ENCODE measurements at regions not wholly inside any gene's neighbourhood (a gene's known extent, or its start where the extent isn't known, plus 50 kb on each side); places are given as distances from the start of the nearest gene placed in this dataset.

DNA sequence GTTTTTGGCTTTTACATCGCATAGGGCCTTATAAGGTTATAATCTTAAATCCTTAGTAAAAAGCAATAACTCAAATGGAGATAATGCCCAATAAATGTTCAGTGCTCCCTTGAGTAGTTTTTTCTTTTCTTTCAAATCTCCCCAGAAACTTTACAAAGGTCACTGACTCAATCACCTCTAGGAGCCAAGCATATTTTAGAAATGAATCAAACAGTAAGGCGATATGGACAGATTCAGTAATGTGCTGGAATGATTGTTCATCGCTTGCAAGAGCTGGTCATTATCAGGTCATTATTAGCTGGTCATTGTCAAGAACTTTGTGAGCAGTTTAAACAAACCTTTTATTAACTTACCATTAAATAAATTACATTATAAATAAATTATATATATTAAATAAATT lies 130.4 kb upstream of the SLIT3 start:
- ATAC-seq (ENCODE audit: insufficient number of reproducible peaks, low FRiP score, low read depth), result no peak
- no peak overlapping the region for H3K4me3 ChIP-seq
- no peak overlapping the region for H3K27ac ChIP-seq
- TF ChIP-seq, protein P1, sequence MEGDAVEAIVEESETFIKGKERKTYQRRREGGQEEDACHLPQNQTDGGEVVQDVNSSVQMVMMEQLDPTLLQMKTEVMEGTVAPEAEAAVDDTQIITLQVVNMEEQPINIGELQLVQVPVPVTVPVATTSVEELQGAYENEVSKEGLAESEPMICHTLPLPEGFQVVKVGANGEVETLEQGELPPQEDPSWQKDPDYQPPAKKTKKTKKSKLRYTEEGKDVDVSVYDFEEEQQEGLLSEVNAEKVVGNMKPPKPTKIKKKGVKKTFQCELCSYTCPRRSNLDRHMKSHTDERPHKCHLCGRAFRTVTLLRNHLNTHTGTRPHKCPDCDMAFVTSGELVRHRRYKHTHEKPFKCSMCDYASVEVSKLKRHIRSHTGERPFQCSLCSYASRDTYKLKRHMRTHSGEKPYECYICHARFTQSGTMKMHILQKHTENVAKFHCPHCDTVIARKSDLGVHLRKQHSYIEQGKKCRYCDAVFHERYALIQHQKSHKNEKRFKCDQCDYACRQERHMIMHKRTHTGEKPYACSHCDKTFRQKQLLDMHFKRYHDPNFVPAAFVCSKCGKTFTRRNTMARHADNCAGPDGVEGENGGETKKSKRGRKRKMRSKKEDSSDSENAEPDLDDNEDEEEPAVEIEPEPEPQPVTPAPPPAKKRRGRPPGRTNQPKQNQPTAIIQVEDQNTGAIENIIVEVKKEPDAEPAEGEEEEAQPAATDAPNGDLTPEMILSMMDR (IDR thresholded peaks at IDR 0.05), result no peak
- no peaks in the 10 kb centered on the region for H3K9me3 ChIP-seq
- no peaks in the 10 kb centered on the region for H3K36me3 ChIP-seq
- DNase-seq (ENCODE audit: low spot score), result no peak
- H3K4me1 ChIP-seq (ENCODE audit: control insufficient read depth in 1 of 2, low read depth in 2 of 2), result peaks cover 0 to 4% of the 10 kb centered on the region in 2 donors
- no peaks in the 10 kb centered on the region for H3K27me3 ChIP-seq (replicated peaks; ENCODE audit: insufficient read depth)

DNA sequence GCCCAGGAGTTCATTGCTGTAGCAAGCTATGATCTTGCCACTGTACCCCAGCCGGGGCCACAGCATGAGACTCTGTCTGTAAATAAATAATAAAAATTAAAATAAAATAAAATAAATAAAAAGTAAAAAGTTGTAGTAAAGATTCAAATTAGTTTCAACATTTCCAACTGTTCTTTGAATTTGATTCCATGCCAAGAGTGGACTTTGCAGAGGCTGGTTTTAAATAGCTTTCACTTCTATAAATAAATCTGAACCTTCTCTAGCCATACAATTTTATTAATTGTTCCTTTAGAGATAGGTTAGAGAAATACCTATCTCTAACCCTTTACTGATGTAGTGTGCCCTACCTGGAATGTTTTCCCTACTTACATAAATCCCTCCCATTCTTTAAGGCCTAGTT lies 129.7 kb upstream of the SLIT3 start:
- Histone ChIP-seq H3K4me3 (no peak overlapping the region), H3K36me3 (no peaks in the 10 kb centered on the region), H3K27ac (no peak overlapping the region), H3K4me1 (ENCODE audit: control insufficient read depth in 1 of 2, low read depth in 2 of 2) (peaks cover 0 to 4% of the 10 kb centered on the region in 2 donors), H3K27me3 (replicated peaks; ENCODE audit: insufficient read depth) (no peaks in the 10 kb centered on the region), H3K9me3 (no peaks in the 10 kb centered on the region)
- no peak for DNase-seq (ENCODE audit: low spot score)
- no peak for ATAC-seq (ENCODE audit: insufficient number of reproducible peaks, low FRiP score, low read depth)
- TF ChIP-seq, protein P1 (IDR thresholded peaks at IDR 0.05), result no peak

DNA sequence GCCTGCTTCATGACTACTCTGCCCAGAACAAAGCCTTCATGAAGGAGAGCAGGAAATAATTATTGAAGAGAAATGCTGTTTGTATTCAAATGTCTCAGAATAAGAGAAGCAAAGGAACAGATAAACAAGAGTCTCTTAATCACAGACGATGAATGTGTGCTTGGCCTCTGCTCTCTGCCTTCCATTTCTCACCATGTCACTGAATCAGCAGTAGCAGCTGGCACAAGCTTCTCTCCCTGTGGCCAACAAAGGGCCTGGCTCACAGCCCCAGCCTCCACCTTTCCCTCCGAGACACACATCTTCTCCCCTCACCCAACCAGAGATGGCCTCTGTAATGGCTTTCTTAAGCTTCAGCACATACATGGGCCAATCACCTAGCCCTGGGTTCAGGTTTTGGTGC lies 128.1 kb upstream of the SLIT3 start:
- H3K9me3 ChIP-seq, result no peaks in the 10 kb centered on the region
- no peaks in the 10 kb centered on the region for H3K27me3 ChIP-seq (replicated peaks; ENCODE audit: insufficient read depth)
- H3K36me3 ChIP-seq, result no peaks in the 10 kb centered on the region
- H3K4me3 ChIP-seq, result no peak overlapping the region
- no peak overlapping the region for H3K27ac ChIP-seq
- ATAC-seq (ENCODE audit: insufficient number of reproducible peaks, low FRiP score, low read depth), result no peak
- TF ChIP-seq, protein P1 (IDR thresholded peaks at IDR 0.05), result no peak
- peaks cover 0 to 4% of the 10 kb centered on the region in 2 donors for H3K4me1 ChIP-seq (ENCODE audit: control insufficient read depth in 1 of 2, low read depth in 2 of 2)
- DNase-seq (ENCODE audit: low spot score), result no peak

DNA sequence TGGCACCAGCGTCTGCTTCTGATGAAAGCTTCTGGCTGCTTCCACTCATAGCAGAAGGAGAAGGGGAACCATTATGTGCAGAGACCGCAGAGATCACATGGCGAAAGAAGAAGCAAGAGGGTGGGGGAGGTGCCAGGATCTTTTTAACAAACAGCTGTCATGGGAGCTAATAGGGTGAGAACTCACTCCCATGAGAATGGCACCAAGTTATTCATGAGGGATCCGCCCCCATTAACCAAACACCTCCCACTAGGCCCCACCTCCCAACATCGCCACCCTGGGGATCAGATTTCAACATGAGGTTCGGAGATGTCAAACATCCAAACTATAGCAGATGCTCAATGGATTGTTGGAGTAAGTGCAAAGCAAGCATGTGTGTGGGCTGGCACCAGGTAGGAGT lies 125.8 kb upstream of the SLIT3 start:
- TF ChIP-seq, protein P1 (IDR thresholded peaks at IDR 0.05), result no peak
- ATAC-seq (ENCODE audit: insufficient number of reproducible peaks, low FRiP score, low read depth) (no peak), DNase-seq (ENCODE audit: low spot score) (no peak)
- Histone ChIP-seq H3K27me3 (replicated peaks; ENCODE audit: insufficient read depth) (no peaks in the 10 kb centered on the region), H3K27ac (no peak overlapping the region), H3K4me3 (no peak overlapping the region), H3K9me3 (no peaks in the 10 kb centered on the region), H3K4me1 (ENCODE audit: control insufficient read depth in 1 of 2, low read depth in 2 of 2) (peaks cover 0 to 4% of the 10 kb centered on the region in 2 donors), H3K36me3 (no peaks in the 10 kb centered on the region)

DNA sequence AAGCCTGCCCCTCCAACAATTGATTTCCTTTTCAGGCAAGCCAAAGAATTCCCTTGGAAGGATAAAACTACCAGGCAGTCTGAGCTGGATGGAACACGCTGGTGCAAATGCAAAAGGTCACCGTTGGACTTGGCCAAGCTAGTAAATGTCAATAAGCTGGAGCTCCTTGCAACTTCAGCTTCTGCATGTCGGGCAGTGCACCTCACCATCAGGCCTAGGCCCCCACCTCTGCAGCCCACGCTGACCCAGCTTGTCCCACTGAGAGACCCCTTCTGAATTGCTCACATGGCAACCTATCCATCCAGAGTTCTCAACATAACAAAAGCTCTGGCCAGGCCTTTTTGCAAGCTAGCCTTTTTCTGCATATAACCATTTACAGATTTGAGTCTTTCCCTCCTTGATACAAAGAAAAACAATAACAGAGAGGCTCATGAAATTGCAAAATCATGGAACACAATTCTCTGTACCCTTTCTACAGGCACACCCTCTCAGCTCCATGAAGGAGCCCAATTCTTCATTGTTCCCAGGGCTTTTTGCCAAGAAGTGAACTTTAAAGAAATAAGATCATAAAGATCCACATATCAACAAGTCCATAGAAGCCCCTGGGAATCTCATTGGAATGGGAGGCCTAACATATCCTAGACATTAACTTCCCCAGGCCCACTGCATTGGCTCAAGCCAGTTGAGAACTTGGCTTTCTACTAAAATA lies 123.9 kb upstream of the SLIT3 start:
- Histone ChIP-seq H3K4me3 (no peak overlapping the region), H3K27me3 (replicated peaks; ENCODE audit: insufficient read depth) (no peaks in the 10 kb centered on the region), H3K9me3 (no peaks in the 10 kb centered on the region), H3K4me1 (ENCODE audit: control insufficient read depth in 1 of 2, low read depth in 2 of 2) (peaks cover 0 to 4% of the 10 kb centered on the region in 2 donors), H3K36me3 (no peaks in the 10 kb centered on the region), H3K27ac (no peak overlapping the region)
- TF ChIP-seq, protein P1 (IDR thresholded peaks at IDR 0.05), result no peak
- no peak for ATAC-seq (ENCODE audit: insufficient number of reproducible peaks, low FRiP score, low read depth)
- DNase-seq (ENCODE audit: low spot score), result no peak

Measured in thoracic aorta (tissue), 2 donors.